Hippocampal formation (tissue), 2 donors: ENCODE measurements at regions not wholly inside any gene's neighbourhood (a gene's known extent, or its start where the extent isn't known, plus 50 kb on each side); places are given as distances from the start of the nearest gene placed in this dataset.

ENCODE experiments used
- DNase-seq, 2 donors: peaks; one replicate each; lab custom pipeline; 2025; lab: John Stamatoyannopoulos, UW

- no peak for DNase-seq
These were observed 97.9 kb upstream of the KLHL29 start for GRCh38 chr2:23286758-23287704.

GRCh38 chr2:23289671-23290070 lies 95.3 kb upstream of the KLHL29 start:
- DNase-seq: no peak

- DNase-seq: no peak
These were observed 93.7 kb upstream of the KLHL29 start for GRCh38 chr2:23291239-23291638.

DNA sequence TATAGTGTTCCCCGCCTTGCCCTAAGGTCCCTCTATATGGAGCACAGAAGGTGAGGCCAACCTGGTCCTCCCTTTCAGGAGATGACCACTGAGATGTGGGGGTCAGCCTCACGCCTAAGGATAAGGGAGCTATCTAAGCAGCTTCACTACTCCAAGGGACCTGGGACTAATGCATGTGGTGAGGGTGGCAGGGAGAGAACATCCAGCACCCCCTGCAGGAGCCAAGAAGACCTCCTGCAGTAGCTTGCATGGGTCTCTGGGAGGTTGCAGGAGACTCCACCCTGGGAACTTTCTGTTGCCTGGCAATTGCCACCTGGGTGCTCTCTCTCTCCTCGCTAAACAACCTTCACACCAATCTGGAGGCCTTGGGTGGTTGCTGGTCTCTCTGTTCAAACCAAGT lies 93.0 kb upstream of the KLHL29 start:
- DNase-seq: no peak

DNA sequence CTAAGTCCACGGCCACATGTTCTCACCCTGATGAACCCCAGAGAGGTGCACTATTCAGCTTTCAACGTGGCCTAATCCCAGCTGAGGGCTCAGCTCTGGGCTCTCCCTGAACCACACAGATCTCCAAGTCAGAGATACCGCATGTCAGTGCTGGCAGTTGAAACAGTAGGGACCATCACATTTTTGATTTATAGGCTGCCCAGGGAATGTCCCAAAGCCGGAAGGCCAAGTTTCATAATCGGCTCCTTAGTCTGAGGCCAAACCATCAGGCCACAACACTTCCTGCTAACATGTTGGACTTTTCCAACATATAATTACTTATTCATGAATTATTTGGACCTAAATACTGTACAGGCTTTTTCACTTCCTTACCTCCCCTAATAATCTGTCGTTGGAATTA lies 91.9 kb upstream of the KLHL29 start:
- no peak for DNase-seq

- no peak for DNase-seq
These were observed 91.2 kb upstream of the KLHL29 start for GRCh38 chr2:23293731-23294130.

DNA sequence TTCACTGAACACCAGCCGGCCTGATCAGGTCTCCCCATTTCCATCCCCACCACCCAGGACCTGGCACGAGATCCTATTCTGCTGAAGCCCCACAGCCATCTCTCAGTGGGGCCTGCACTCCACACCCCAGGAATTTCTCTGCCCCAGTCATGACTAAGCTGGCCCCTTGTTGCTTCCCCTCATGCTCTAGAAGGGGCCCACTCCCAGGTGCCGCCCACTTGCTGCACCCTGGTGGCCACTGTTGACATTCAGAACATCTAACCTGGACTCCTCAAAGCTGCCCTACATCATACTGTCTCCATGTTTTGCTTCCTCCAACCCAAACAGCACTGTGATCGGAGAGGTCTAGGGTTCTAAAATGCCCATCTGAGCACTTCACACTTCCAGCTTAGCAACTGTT lies 90.7 kb upstream of the KLHL29 start:
- DNase-seq: no peak

DNA sequence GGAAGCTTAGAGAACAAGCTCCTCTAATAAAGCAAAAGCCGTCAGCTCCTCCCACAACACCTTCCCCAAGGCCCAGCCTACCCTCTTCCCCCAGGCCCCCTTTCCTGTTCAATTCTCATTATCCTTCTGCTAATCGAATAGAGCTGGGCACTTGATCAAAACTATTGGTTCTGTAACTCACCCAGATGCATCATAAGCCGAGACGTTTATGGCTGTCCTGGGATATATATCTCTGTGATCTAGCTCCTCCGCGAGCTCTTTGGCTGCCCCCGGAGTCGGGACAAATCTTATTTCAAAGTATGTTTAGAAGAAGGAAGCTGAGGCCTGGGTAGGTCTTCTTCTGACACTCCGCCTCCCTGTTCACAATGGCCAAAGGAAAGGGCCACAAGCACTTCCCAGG lies 88.3 kb upstream of the KLHL29 start:
- DNase-seq: no peak

DNA sequence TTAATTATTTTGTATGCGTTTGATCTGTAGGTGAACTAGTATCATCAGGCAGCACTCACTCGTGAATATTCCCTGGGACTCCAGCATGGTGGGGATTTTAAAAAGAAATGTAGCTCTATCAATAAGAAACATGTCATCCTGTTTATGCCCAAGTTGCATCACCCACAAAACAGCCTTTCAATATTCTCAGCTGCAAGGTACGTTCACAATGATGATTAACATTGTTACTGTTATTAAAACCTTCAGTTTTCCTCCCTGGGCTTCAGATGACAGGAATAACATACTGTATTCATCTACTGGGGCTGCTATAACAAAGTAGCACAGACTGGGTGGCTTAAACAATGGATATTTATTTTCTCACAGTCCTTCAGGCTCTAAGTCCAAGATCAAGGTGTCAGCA lies 87.9 kb upstream of the KLHL29 start:
- DNase-seq: no peak

DNA sequence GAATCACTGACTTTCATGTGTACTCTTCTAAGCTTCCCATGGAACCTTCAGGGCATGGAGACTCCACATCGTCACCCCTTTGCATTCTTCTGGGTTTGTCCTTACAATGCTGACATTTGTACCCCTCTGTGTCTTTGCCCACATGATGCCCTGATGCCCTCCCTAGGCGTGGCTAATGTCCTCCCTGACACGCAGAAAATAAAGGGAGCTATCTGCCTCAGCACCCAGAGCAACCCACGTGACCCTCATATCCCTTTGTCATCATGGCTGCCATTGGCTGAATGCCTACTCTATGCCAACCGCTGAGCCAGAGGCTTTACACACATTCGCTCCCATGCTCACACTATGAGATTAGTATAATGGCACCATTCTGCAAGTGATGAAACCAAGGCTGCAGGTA lies 86.4 kb upstream of the KLHL29 start:
- DNase-seq: no peak

DNA sequence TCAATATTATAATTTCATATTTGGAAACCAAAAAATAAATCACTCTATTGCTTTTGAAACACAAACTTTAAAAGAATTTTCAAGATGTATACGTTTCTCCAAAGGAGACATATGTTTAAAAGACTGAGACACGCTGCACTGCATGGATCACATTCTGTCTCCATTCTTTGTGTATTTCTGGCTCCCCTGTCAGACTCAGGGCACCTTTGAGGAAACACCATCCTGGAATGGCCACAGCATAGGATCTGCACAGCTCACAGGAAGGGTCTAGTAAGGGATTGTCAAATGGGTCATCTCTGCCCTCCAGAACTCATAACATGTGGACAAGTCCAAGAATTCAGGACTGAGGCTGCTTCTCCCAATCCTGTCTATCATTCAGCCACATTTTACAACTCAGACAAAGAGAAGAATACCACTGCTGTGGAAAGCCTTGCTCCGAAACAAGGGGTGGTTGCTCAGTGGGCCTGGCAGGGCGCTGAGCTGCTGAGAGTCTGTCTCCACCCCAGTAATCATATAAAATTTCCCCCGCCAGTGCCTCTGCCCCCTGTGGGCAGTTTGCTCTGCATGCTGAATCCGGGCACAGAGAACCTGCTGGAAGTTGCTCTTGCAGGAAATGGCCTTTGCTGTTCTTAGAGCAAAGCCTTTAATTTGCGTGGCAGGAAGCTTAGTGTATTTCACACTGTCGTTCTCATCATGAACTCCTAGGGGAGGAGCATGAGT lies 85.3 kb upstream of the KLHL29 start:
- no peak for DNase-seq

- DNase-seq: no peak
These were observed 83.8 kb upstream of the KLHL29 start for GRCh38 chr2:23301136-23301535.

DNA sequence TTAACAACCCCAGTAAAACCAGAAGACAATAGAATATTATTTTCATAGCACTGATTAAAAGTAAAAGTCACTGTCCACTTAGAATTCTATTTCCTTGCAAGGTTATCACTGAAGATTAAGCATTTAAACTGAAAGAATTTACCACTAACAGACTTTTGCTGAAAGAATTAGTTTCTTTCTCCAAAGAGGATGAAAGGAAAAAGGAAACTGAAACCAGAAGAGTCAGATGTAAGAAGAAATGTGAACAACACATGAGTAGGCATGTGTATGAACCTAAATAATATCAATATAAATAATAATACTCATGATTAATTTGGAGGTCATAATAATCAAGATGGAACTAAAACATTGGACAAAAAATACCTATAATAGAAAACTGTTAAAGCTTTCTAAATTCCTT lies 82.4 kb upstream of the KLHL29 start:
- no peak for DNase-seq

GRCh38 chr2:23306401-23306800 lies 78.6 kb upstream of the KLHL29 start:
- DNase-seq: no peak

- DNase-seq: no peak
These were observed 73.8 kb upstream of the KLHL29 start for GRCh38 chr2:23311186-23311585.

GRCh38 chr2:23312996-23313606 lies 71.9 kb upstream of the KLHL29 start:
- no peak for DNase-seq

- DNase-seq: no peak
These were observed 70.3 kb upstream of the KLHL29 start for GRCh38 chr2:23314687-23315086.

DNA sequence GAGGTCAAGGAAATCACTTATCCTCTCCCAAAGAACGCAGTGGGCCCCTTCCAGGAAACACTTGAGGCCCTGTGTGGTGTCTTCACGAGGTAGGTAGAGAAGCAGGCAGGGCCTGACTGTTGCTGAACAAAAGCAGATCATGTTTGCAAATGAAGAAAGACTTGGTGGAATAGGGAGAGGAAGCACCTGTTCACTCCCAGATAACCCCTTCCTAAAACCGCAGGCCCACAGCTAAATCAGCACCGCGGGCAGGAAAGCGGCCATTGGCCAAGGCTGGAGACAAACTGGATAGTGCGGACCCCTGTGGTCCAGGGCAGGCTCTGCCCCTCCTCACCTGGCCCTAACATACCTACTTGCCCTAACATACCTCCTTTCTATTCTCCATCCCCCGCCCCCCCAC lies 64.9 kb upstream of the KLHL29 start:
- DNase-seq: no peak

DNA sequence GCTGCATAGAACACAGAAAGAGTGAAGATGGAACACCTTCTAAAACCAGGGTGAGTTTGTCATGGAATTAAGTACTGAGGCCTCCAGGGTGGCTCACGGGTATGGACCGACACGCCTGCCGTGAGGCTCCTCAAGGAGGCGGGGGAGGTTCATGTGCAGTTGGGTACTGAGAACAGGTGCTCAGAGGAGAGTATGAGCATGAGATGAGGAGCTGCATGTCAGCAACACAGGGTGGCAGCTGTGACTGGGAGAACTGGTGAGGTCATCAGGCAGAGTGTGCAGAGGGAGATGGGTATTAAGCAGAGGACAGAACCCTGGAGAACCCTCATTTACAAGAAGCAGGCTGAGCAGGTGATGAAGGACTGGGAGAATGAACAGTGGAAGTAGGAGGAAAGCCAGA lies 63.2 kb upstream of the KLHL29 start:
- no peak for DNase-seq

- DNase-seq: no peak
These were observed 62.3 kb upstream of the KLHL29 start for GRCh38 chr2:23322567-23323197.

- DNase-seq: no peak
These were observed 61.6 kb upstream of the KLHL29 start for GRCh38 chr2:23323198-23323916.
